ENCODE measurements at regions not wholly inside any gene's neighbourhood (a gene's known extent, or its start where the extent isn't known, plus 50 kb on each side); places are given as distances from the start of the nearest gene placed in this dataset.
"Not testable (repeated sequence)": the region's sequence is repeated elsewhere in the genome, so short reads cannot be mapped to it uniquely, and the experiment has no call there.

DNA sequence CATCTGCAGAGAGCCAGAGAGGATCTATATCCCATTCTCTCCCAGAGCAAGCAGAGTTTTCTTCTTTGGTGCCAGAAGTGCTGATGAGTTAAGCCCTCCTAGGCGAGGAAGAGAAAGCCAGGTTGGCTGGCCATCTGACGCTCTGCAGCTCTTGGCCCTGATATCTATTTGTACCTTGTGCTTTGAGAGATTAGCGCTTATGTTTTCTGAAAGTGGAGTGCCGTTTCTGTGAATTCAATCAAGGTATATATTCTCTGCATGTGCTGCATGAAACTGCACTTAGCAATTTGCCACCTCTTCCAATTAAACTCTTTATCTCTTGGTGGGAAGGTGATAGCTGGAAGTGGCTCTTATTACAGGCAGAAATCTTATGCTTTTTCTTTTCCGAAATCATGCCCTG, 177.5 kb downstream of the LPIN1 start:
- no peak for DNase-seq

- no peak for DNase-seq
These were observed 179.0 kb downstream of the LPIN1 start for GRCh38 chr2:11925295-11926066.

GRCh38 chr2:11930211-11930761, 183.9 kb downstream of the LPIN1 start:
- peak in 1 of 2 experiments; percentile 18 for DNase-seq

GRCh38 chr2:11932048-11932512, 185.6 kb downstream of the LPIN1 start:
- DNase-seq = no peak

DNA sequence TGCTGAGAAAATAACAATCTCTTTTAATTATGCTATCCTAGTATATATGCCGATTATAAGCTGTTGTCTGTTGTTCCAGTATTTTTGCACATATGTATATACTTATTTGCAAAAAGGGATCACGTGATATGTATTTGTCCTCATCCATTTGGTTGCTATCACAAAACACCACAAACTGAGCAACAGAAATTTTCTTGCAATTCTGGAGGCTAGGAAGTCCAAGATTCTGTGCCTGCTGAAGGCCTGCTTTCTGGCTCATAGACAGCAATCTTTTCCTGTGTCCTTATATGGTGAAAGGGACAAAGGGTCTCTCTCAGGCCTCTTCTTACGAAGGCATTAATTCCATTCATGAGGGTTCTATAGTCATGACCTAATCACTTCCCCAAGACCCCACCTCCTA, 186.5 kb downstream of the LPIN1 start:
- no peak for DNase-seq

DNA sequence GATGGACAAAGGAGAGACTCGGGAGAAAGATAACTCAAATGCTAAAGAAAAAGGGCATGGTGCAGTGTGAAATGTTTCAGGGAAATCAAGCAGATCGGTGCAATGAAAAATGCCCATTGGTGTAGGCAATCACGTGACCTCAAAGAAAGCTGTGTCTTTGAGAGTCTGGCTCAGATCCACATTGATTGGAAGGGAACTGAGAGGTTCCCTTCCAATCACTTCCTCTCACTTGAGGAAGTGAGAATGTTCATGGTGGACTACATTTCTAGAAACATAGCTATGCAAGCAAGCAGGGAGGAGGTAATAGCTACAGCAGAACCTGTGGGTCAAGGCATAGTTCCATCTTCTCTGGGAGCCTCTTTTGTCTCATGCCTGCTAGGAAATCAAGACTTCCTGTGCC, 187.4 kb downstream of the LPIN1 start:
- no peak for DNase-seq

DNA sequence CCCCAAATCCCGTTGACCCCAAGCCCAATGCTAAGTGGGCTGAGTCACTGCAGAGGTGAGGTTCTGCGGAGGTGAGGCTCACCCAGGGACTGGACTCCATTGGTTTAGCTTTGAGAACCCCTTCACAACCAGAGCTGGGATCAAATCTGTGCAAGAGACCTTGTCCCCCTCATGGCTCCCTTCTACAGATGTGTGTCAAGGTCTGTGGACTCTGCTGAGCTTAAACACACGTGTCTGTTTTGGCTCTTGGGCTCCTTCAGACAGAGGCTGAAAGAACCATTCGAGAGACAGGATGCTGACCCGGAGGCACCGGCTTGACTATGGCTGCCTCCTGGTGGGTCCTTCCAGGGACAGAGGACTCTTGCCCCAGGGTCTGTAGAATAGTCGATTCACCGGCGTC, 190.3 kb downstream of the LPIN1 start:
- DNase-seq = no peak

DNA sequence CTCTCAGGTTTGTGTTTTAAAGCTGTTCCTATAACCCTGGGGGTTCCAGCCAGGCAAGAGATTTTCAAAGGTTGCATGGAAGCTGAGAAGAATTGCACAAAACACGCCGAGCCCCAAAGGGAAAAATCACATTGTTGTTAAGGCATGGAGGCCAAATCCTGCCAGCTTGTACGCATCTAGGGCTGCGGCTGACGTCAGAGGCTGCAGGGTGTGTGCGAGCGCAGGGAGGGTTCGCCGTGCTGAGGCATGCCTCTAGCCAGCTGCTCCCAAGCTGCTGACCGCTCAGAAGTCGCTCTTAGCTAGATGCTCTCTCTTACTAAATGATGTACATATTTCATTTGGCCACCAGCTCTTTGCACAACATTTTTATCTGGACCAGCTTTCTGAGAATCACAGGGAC, 191.8 kb downstream of the LPIN1 start:
- no peak for DNase-seq

- no peak for DNase-seq
These were observed 193.1 kb downstream of the LPIN1 start for GRCh38 chr2:11939523-11939922.

- no peak for DNase-seq
These were observed 193.8 kb downstream of the LPIN1 start for GRCh38 chr2:11940121-11940743.

GRCh38 chr2:11940799-11941198, 194.4 kb downstream of the LPIN1 start:
- no peak for DNase-seq

DNA sequence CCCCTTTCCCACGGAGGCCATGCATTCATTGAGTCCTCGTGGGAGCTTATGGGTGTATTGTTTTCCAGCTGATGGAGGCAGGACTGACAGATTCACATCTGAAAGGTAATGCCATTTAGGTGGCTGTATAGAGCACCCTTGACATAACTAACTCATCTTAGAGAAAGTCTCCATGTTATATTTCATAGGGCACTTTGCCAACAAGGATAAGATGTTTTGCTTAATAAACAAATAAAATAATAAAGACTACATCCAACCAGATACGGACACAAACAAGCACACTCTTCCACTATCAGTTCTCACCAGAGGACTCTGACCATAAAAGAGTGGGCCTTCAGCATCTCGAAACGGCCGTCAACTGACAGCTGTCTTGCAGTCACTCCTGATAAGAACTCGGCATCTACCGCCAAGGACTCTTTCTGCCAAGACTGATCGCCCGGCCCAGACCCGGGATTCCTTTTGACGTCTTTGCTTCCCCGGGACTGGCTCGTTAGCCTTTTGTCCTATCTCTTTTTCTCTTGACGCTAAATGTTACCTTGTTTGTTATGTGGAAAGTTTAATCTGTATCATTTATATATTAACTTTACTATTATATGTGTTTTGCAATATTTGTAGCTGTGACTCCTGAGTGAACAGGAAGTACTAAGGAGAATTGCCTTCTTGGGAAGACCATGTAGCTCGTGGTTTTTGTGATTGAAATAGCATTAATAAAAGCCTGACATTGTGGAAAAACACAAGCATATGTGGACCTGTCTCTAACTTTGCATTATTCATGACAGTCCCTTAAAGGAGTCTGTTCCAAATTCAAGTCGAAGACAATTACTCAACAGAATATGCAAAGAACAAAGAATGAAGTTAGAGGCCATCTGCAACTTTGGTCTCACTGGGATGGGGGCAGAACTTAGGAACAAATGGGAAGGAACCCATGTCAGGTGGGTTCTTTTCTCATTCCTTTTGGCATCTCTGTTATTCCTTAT, 195.1 kb downstream of the LPIN1 start:
- DNase-seq = no peak

- DNase-seq = no peak
These were observed 195.7 kb downstream of the LPIN1 start for GRCh38 chr2:11942178-11942569.

- no peak for DNase-seq
These were observed 197.9 kb downstream of the LPIN1 start for GRCh38 chr2:11944311-11944710.

GRCh38 chr2:11945139-11946126, 199.0 kb downstream of the LPIN1 start:
- DNase-seq = peak; percentile 29 to 32

GRCh38 chr2:11947956-11948355, 201.5 kb downstream of the LPIN1 start:
- no peak for DNase-seq

DNA sequence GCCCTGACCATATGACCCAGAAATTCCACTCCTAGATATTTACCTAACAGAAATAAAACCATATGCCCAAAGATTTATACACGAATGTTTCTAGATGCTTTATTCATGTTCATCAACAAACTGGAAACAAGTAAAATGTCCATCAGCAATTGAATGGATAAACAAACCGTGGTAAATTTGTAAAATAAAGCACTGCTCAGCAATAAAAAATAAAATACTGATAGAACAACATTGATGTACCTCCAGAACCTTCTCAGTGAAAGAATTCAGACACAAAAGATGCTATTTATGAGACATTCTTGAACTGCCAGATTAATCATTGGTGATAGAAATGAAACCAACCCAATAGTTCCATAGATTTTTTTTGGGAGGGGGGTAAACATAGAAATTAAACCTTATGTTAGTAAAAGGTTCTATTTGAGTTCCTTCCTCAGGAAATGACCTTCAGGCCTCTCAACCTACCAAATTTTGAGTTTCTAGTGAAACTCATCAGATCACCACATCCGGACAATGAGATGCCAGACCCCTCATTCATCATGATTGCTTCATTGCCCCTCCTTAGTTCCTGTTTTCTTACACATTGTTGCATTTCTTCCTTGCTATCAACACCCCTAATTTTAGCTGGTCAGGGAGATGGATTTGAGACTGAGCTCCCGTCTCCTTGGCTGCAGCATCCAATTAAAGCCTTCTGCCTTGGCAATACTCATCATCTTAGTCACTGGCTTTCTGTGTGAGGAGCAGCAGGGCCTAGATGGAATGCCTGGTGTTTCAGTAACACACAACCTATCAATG, 203.5 kb downstream of the LPIN1 start:
- no peak for DNase-seq

GRCh38 chr2:11950896-11951295, 204.5 kb downstream of the LPIN1 start:
- no peak for DNase-seq

DNA sequence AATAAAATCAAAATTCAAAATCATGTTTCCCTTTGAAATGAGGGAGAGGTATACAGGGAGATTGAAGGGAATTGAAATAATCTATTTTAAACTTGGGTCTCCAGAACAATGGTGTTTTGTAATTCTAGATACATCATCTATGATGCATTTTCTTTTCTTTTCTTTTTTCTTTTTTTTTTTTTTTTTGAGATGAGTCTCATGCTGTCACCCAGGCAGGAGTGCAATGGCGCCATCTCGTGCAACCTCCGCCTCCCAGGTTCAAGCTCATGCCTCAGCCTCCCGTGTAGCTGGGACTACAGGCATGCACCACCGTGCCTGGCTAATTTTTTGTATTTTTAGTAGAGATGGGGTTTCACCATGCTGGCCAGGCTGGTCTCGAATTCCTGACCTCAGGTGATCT, 205.1 kb downstream of the LPIN1 start:
- DNase-seq = not testable (repeated sequence)

DNA sequence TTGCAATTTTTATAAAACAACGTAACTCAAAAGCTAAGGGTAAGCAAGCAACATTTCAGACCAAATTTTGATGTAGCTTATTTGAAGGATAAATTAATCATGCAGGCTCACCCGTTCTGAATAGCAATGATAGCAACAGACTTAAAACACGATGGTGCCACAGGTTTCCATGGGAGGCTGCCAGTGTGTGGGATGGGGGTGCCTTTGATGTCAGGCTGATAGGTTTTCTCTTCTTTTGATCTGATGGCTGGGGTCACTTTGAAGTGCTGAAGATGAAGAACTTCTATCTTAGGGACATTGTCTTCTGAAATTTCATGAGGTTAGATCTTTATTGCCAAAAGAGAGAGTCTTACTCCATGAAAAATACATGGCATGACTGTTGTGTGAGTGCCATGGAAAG, 206.8 kb downstream of the LPIN1 start:
- no peak for DNase-seq

DNA sequence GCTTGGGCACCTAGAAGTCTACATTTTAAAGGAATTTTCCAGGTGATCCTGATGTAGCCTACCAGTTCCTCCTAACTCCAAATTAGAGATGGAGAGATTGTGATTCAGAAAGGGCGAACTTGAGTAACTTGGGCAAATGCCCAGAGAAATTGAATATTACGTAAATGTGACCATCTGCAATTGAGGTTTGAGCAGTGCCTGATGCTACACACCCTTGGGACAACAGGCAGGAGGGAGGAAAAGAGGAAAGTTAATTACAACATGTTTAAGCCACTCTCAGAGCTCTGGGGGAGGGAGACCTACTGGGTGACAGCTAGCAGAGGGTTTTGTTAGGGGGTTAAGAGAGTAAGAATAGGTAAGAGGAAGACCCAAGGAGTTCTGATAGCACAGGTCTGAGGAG, 208.9 kb downstream of the LPIN1 start:
- no peak for DNase-seq
